Natural killer cell (primary cell): ENCODE measurements at regions not wholly inside any gene's neighbourhood (a gene's known extent, or its start where the extent isn't known, plus 50 kb on each side); places are given as distances from the start of the nearest gene placed in this dataset.

Experiments used
- ATAC-seq, 3 donors: fragments of 150-1000 bp in 2 of 3; fragments of 200-7000 bp in 1 of 3; cut with Tn5 transposase; 1 replicate in 1 of 3; 2 replicates in 2 of 3; pipeline ENCODE4 v1.10.0; 2021; ENCODE audit warnings: mild to moderate bottlenecking in 2 of 3, moderate library complexity in 2 of 3
- DNase-seq, 2 donors: peaks; one replicate each; pipeline versions ENCODE4 v3.0.0 to v3.0.0-alpha.2; 2013 to 2021; ENCODE audit warnings: mixed read lengths in 1 of 2
- H3K27ac ChIP-seq: one replicate; pipeline ENCODE4 v1.5.1; 2013; ENCODE audit warnings: mild to moderate bottlenecking, low read length
- H3K27me3 ChIP-seq: one replicate; pipeline ENCODE4 v1.6.1; 2013; ENCODE audit warnings: low read length; ENCODE audit not compliant: control insufficient read depth, insufficient read depth
- H3K36me3 ChIP-seq: one replicate; pipeline ENCODE4 v1.6.1; 2013; ENCODE audit warnings: low read length; ENCODE audit not compliant: control insufficient read depth, insufficient read depth
- H3K4me1 ChIP-seq: one replicate; pipeline ENCODE4 v1.6.1; 2013; ENCODE audit warnings: low read length; ENCODE audit not compliant: control insufficient read depth, insufficient read depth
- H3K4me3 ChIP-seq: one replicate; pipeline ENCODE4 v1.5.1; 2013; ENCODE audit warnings: low read length
- H3K9me3 ChIP-seq: one replicate; pipeline ENCODE4 v1.6.1; 2013; ENCODE audit warnings: low read length; ENCODE audit not compliant: control insufficient read depth, insufficient read depth
- H3K27ac Mint-ChIP-seq, 2 donors: one replicate each; pipeline ENCODE4 v1.8.0; 2022; ENCODE audit warnings: mild to moderate bottlenecking in 2 of 2, mixed read lengths in 2 of 2, moderate library complexity in 1 of 2
- H3K27me3 Mint-ChIP-seq, 2 donors: one replicate each; pipeline ENCODE4 v1.8.0; 2022; ENCODE audit warnings: low read depth in 2 of 2, mixed read lengths in 2 of 2
- H3K36me3 Mint-ChIP-seq: one replicate; pipeline ENCODE4 v1.8.0; 2022; ENCODE audit warnings: mixed read lengths
- H3K4me1 Mint-ChIP-seq, 2 donors: one replicate each; pipeline ENCODE4 v1.8.0; 2022; ENCODE audit warnings: mixed read lengths in 2 of 2
- H3K4me3 Mint-ChIP-seq: one replicate; pipeline ENCODE4 v1.8.0; 2022; ENCODE audit warnings: mild to moderate bottlenecking, moderate library complexity, mixed read lengths
- H3K9me3 Mint-ChIP-seq, 2 donors: one replicate each; pipeline ENCODE4 v1.8.0; 2022; ENCODE audit warnings: mixed read lengths in 2 of 2
- WGBS: methylation state at CpG from one replicate; pipeline ENCODE4 v1.1.7; 2013; ENCODE audit warnings: missing lambda C conversion rate; ENCODE audit not compliant: insufficient coverage; 5-methylcytosine and 5-hydroxymethylcytosine counted together
- intact Hi-C: fragments of 100-400 bp; cut with micrococcal nuclease; formaldehyde crosslinking; loops from one replicate; pipeline ENCODE4 v1.14.2; 2022
- TF ChIP-seq, protein P1 (sequence below): fragments of 200-600 bp; IDR thresholded peaks from one replicate; pipeline ENCODE4 v1.8.0; 2022; ENCODE audit warnings: antibody characterized with exemption

- no peaks in the 10 kb centered on the region for H3K9me3 Mint-ChIP-seq
- H3K9me3 ChIP-seq: no peaks in the 10 kb centered on the region
- DNase-seq: peak in 1 of 2 donors; percentile 79
- no peaks in the 10 kb centered on the region for H3K36me3 ChIP-seq
- H3K27ac Mint-ChIP-seq: peak overlapping the region; percentile 81 to 82
- ATAC-seq: peak; percentile 38 to 57 (median 39)
- TF ChIP-seq, protein P1, sequence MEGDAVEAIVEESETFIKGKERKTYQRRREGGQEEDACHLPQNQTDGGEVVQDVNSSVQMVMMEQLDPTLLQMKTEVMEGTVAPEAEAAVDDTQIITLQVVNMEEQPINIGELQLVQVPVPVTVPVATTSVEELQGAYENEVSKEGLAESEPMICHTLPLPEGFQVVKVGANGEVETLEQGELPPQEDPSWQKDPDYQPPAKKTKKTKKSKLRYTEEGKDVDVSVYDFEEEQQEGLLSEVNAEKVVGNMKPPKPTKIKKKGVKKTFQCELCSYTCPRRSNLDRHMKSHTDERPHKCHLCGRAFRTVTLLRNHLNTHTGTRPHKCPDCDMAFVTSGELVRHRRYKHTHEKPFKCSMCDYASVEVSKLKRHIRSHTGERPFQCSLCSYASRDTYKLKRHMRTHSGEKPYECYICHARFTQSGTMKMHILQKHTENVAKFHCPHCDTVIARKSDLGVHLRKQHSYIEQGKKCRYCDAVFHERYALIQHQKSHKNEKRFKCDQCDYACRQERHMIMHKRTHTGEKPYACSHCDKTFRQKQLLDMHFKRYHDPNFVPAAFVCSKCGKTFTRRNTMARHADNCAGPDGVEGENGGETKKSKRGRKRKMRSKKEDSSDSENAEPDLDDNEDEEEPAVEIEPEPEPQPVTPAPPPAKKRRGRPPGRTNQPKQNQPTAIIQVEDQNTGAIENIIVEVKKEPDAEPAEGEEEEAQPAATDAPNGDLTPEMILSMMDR: no peak
- no peaks in the 10 kb centered on the region for H3K27me3 ChIP-seq
- H3K4me1 ChIP-seq: peaks cover 90% of the 10 kb centered on the region
- intact Hi-C loops: no loop called here
- 23% methylated on average over 22 of the region's 23 CpGs for WGBS
- no peaks in the 10 kb centered on the region for H3K27me3 Mint-ChIP-seq
- H3K4me3 ChIP-seq: peak overlapping the region; percentile 20
- no peaks in the 10 kb centered on the region for H3K36me3 Mint-ChIP-seq
- peak overlapping the region; percentile 64 for H3K27ac ChIP-seq
- peak overlapping the region; percentile 73 for H3K4me3 Mint-ChIP-seq
- peaks cover 55 to 67% of the 10 kb centered on the region in 2 donors for H3K4me1 Mint-ChIP-seq
Measured at GRCh38 chr17:416293-417206, 63.9 kb upstream of the RPH3AL start.

GRCh38 chr17:413706-414380 is 61.2 kb upstream of the RPH3AL start:
- no peaks in the 10 kb centered on the region for H3K9me3 Mint-ChIP-seq
- Histone ChIP-seq H3K4me1 (peaks cover 92% of the 10 kb centered on the region), H3K27me3 (no peaks in the 10 kb centered on the region), H3K27ac (peak overlapping the region; percentile 70), H3K9me3 (no peaks in the 10 kb centered on the region), H3K36me3 (no peaks in the 10 kb centered on the region), H3K4me3 (peak overlapping the region; percentile 2)
- H3K4me3 Mint-ChIP-seq: peak overlapping the region; percentile 79
- peak overlapping the region; percentile 63 to 84 for H3K27ac Mint-ChIP-seq
- ATAC-seq (no peak), DNase-seq (peak in 1 of 2 donors; percentile 47)
- TF ChIP-seq, protein P1: no peak
- WGBS: 19% methylated on average over 25 of the region's 25 CpGs
- H3K27me3 Mint-ChIP-seq: peaks cover 0 to 3% of the 10 kb centered on the region in 2 donors
- H3K4me1 Mint-ChIP-seq: peaks cover 71 to 82% of the 10 kb centered on the region in 2 donors
- intact Hi-C loops: loop anchor here (2.0 to 5.0 kb wide), 2 partner anchors 228 to 583 kb away; partner anchors contain the start of gene TIMM22
- H3K36me3 Mint-ChIP-seq: no peaks in the 10 kb centered on the region

DNA sequence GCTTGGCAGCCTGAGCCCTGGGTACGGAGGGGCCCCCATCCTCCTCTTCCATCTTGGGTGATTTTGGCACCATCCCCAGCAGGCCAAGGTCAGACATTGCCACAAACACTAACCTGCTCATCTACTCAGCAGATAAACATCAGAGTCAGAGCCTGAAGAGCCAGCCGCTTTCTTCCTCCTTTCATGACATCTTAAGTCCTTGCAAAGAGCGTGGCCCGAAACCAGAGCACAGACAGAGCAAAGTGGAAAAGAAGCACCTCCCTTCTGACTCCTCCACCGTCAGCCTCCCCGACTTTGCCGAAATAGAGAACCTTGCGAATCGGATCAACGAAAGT is 60.4 kb upstream of the RPH3AL start:
- Histone ChIP-seq H3K9me3 (no peaks in the 10 kb centered on the region), H3K27ac (peak overlapping the region; percentile 70), H3K4me1 (peaks cover 83% of the 10 kb centered on the region), H3K4me3 (peak overlapping the region; percentile 14), H3K27me3 (no peaks in the 10 kb centered on the region), H3K36me3 (no peaks in the 10 kb centered on the region)
- Mint-ChIP-seq H3K27ac (peak overlapping the region; percentile 92 to 97), H3K27me3 (peaks cover 0 to 3% of the 10 kb centered on the region in 2 donors), H3K4me3 (peak overlapping the region; percentile 84), H3K9me3 (no peaks in the 10 kb centered on the region), H3K36me3 (no peaks in the 10 kb centered on the region), H3K4me1 (peaks cover 63 to 73% of the 10 kb centered on the region in 2 donors)
- ATAC-seq: no peak
- TF ChIP-seq, protein P1: no peak
- intact Hi-C loops: loop anchor here (2.0 to 5.0 kb wide), 2 partner anchors 229 to 584 kb away; partner anchors contain the start of gene TIMM22
- WGBS: 55% methylated on average over 10 of the region's 10 CpGs
- DNase-seq: peak in 1 of 2 donors; percentile 57
